H1 (cell line): ENCODE measurements at regions not wholly inside any gene's neighbourhood (a gene's known extent, or its start where the extent isn't known, plus 50 kb on each side); places are given as distances from the start of the nearest gene placed in this dataset.

Source experiments
- CHD7 ChIP-seq: fragments of 300-600 bp; sonication (generic); IDR thresholded peaks from 2 replicates; pipeline ENCODE4 v1.7.1; 2012; ENCODE audit warnings: low read length, moderate library complexity, mild to moderate bottlenecking, inconsistent platforms; ENCODE audit not compliant: insufficient replicate concordance

- no peak for TF ChIP-seq CHD7
These were observed 163.3 kb upstream of the ADCY1 start (continued) for GRCh38 chr7:45410893-45411292.
